H1 (cell line): ENCODE measurements at regions not wholly inside any gene's neighbourhood (a gene's known extent, or its start where the extent isn't known, plus 50 kb on each side); places are given as distances from the start of the nearest gene placed in this dataset.

Experiments
- E2F6 ChIP-seq: IDR thresholded peaks from 2 replicates; pipeline ENCODE4 v1.6.1; 2012; ENCODE audit warnings: inconsistent platforms
- NRF1 ChIP-seq: IDR thresholded peaks from 2 replicates; pipeline ENCODE4 v1.6.1; 2011; ENCODE audit warnings: mild to moderate bottlenecking, low read depth, low read length, improper control_type of control experiment
- SIN3A ChIP-seq, 2 experiments: IDR thresholded peaks in 1 of 2; conservative IDR thresholded peaks in 1 of 2; 2 replicates each; pipeline ENCODE4 v1.6.1; 2011 to 2012; ENCODE audit warnings: low read length in 2 of 2, improper control_type of control experiment in 1 of 2, low read depth in 1 of 2, mild to moderate bottlenecking in 1 of 2
- SRF ChIP-seq: IDR thresholded peaks from 2 replicates; pipeline ENCODE4 v1.6.1; 2011; ENCODE audit warnings: mild to moderate bottlenecking, low read depth, low read length, moderate library complexity
- ZNF274 ChIP-seq: IDR thresholded peaks from 2 replicates; pipeline ENCODE4 v1.7.0; 2012; ENCODE audit warnings: low read length, borderline replicate concordance; ENCODE audit errors: extremely low read depth
- TF ChIP-seq, protein P1 (sequence below): fragments of 300-600 bp; sonication (generic); IDR thresholded peaks from 2 replicates; pipeline ENCODE4 v1.7.1; 2012; ENCODE audit warnings: low read length, moderate library complexity, mild to moderate bottlenecking, inconsistent platforms; ENCODE audit not compliant: insufficient replicate concordance

DNA sequence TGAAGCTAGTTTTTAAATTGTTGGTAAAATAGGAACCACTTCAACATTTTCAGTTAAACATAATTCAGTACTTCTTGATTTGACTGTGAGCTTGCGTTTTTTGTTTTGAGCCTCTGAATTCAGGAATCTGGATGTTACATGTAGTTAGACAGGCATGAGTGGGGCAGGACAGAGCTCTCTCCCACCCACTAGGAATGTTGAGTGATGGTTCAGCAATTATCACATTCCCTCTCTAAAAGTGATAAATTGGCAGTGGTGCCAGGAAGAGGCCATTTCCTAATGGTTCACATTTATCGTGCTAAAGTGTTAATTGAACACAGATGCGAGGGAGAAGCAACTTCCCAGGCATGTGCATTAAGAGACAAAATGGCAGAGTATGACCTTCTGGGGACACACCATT, 465.5 kb upstream of the HTR1E start (continued):
- no peak for TF ChIP-seq SRF
- TF ChIP-seq NRF1 = no peak
- no peak for TF ChIP-seq SIN3A (conservative IDR thresholded peaks at IDR 0.05 in 1 of 2, IDR thresholded peaks at IDR 0.05 in 1 of 2; ENCODE audit: low read depth in 1 of 2, low read length in 2 of 2)
- TF ChIP-seq ZNF274 = no peak
- TF ChIP-seq, protein P1, sequence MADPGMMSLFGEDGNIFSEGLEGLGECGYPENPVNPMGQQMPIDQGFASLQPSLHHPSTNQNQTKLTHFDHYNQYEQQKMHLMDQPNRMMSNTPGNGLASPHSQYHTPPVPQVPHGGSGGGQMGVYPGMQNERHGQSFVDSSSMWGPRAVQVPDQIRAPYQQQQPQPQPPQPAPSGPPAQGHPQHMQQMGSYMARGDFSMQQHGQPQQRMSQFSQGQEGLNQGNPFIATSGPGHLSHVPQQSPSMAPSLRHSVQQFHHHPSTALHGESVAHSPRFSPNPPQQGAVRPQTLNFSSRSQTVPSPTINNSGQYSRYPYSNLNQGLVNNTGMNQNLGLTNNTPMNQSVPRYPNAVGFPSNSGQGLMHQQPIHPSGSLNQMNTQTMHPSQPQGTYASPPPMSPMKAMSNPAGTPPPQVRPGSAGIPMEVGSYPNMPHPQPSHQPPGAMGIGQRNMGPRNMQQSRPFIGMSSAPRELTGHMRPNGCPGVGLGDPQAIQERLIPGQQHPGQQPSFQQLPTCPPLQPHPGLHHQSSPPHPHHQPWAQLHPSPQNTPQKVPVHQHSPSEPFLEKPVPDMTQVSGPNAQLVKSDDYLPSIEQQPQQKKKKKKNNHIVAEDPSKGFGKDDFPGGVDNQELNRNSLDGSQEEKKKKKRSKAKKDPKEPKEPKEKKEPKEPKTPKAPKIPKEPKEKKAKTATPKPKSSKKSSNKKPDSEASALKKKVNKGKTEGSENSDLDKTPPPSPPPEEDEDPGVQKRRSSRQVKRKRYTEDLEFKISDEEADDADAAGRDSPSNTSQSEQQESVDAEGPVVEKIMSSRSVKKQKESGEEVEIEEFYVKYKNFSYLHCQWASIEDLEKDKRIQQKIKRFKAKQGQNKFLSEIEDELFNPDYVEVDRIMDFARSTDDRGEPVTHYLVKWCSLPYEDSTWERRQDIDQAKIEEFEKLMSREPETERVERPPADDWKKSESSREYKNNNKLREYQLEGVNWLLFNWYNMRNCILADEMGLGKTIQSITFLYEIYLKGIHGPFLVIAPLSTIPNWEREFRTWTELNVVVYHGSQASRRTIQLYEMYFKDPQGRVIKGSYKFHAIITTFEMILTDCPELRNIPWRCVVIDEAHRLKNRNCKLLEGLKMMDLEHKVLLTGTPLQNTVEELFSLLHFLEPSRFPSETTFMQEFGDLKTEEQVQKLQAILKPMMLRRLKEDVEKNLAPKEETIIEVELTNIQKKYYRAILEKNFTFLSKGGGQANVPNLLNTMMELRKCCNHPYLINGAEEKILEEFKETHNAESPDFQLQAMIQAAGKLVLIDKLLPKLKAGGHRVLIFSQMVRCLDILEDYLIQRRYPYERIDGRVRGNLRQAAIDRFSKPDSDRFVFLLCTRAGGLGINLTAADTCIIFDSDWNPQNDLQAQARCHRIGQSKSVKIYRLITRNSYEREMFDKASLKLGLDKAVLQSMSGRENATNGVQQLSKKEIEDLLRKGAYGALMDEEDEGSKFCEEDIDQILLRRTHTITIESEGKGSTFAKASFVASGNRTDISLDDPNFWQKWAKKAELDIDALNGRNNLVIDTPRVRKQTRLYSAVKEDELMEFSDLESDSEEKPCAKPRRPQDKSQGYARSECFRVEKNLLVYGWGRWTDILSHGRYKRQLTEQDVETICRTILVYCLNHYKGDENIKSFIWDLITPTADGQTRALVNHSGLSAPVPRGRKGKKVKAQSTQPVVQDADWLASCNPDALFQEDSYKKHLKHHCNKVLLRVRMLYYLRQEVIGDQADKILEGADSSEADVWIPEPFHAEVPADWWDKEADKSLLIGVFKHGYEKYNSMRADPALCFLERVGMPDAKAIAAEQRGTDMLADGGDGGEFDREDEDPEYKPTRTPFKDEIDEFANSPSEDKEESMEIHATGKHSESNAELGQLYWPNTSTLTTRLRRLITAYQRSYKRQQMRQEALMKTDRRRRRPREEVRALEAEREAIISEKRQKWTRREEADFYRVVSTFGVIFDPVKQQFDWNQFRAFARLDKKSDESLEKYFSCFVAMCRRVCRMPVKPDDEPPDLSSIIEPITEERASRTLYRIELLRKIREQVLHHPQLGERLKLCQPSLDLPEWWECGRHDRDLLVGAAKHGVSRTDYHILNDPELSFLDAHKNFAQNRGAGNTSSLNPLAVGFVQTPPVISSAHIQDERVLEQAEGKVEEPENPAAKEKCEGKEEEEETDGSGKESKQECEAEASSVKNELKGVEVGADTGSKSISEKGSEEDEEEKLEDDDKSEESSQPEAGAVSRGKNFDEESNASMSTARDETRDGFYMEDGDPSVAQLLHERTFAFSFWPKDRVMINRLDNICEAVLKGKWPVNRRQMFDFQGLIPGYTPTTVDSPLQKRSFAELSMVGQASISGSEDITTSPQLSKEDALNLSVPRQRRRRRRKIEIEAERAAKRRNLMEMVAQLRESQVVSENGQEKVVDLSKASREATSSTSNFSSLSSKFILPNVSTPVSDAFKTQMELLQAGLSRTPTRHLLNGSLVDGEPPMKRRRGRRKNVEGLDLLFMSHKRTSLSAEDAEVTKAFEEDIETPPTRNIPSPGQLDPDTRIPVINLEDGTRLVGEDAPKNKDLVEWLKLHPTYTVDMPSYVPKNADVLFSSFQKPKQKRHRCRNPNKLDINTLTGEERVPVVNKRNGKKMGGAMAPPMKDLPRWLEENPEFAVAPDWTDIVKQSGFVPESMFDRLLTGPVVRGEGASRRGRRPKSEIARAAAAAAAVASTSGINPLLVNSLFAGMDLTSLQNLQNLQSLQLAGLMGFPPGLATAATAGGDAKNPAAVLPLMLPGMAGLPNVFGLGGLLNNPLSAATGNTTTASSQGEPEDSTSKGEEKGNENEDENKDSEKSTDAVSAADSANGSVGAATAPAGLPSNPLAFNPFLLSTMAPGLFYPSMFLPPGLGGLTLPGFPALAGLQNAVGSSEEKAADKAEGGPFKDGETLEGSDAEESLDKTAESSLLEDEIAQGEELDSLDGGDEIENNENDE = no peak
- no peak for TF ChIP-seq E2F6
